Natural killer cell (primary cell): ENCODE measurements at regions not wholly inside any gene's neighbourhood (a gene's known extent, or its start where the extent isn't known, plus 50 kb on each side); places are given as distances from the start of the nearest gene placed in this dataset.

Source experiments
- ATAC-seq, 3 donors: fragments of 150-1000 bp in 2 of 3; fragments of 200-7000 bp in 1 of 3; cut with Tn5 transposase; 1 replicate in 1 of 3; 2 replicates in 2 of 3; pipeline ENCODE4 v1.10.0; 2021; ENCODE audit warnings: mild to moderate bottlenecking in 2 of 3, moderate library complexity in 2 of 3
- DNase-seq, 2 donors: peaks; one replicate each; pipeline versions ENCODE4 v3.0.0 to v3.0.0-alpha.2; 2013 to 2021; ENCODE audit warnings: mixed read lengths in 1 of 2
- H3K27ac ChIP-seq: one replicate; pipeline ENCODE4 v1.5.1; 2013; ENCODE audit warnings: mild to moderate bottlenecking, low read length
- H3K27me3 ChIP-seq: one replicate; pipeline ENCODE4 v1.6.1; 2013; ENCODE audit warnings: low read length; ENCODE audit not compliant: control insufficient read depth, insufficient read depth
- H3K36me3 ChIP-seq: one replicate; pipeline ENCODE4 v1.6.1; 2013; ENCODE audit warnings: low read length; ENCODE audit not compliant: control insufficient read depth, insufficient read depth
- H3K4me1 ChIP-seq: one replicate; pipeline ENCODE4 v1.6.1; 2013; ENCODE audit warnings: low read length; ENCODE audit not compliant: control insufficient read depth, insufficient read depth
- H3K4me3 ChIP-seq: one replicate; pipeline ENCODE4 v1.5.1; 2013; ENCODE audit warnings: low read length
- H3K9me3 ChIP-seq: one replicate; pipeline ENCODE4 v1.6.1; 2013; ENCODE audit warnings: low read length; ENCODE audit not compliant: control insufficient read depth, insufficient read depth
- H3K27ac Mint-ChIP-seq, 2 donors: one replicate each; pipeline ENCODE4 v1.8.0; 2022; ENCODE audit warnings: mild to moderate bottlenecking in 2 of 2, mixed read lengths in 2 of 2, moderate library complexity in 1 of 2
- H3K27me3 Mint-ChIP-seq, 2 donors: one replicate each; pipeline ENCODE4 v1.8.0; 2022; ENCODE audit warnings: low read depth in 2 of 2, mixed read lengths in 2 of 2
- H3K36me3 Mint-ChIP-seq: one replicate; pipeline ENCODE4 v1.8.0; 2022; ENCODE audit warnings: mixed read lengths
- H3K4me1 Mint-ChIP-seq, 2 donors: one replicate each; pipeline ENCODE4 v1.8.0; 2022; ENCODE audit warnings: mixed read lengths in 2 of 2
- H3K4me3 Mint-ChIP-seq: one replicate; pipeline ENCODE4 v1.8.0; 2022; ENCODE audit warnings: mild to moderate bottlenecking, moderate library complexity, mixed read lengths
- H3K9me3 Mint-ChIP-seq, 2 donors: one replicate each; pipeline ENCODE4 v1.8.0; 2022; ENCODE audit warnings: mixed read lengths in 2 of 2
- CTCF ChIP-seq: fragments of 200-600 bp; IDR thresholded peaks from one replicate; pipeline ENCODE4 v1.8.0; 2022; ENCODE audit warnings: antibody characterized with exemption
- WGBS: methylation state at CpG from one replicate; pipeline ENCODE4 v1.1.7; 2013; ENCODE audit warnings: missing lambda C conversion rate; ENCODE audit not compliant: insufficient coverage; 5-methylcytosine and 5-hydroxymethylcytosine counted together
- intact Hi-C: fragments of 100-400 bp; cut with micrococcal nuclease; formaldehyde crosslinking; loops from one replicate; pipeline ENCODE4 v1.14.2; 2022

GRCh38 chr18:45378933-45379332, 236.3 kb upstream of the SLC14A2 start:
- Mint-ChIP-seq H3K27me3 (peaks cover 11 to 20% of the 10 kb centered on the region in 2 donors), H3K4me3 (no peak overlapping the region), H3K4me1 (peaks cover 0 to 13% of the 10 kb centered on the region in 2 donors), H3K9me3 (no peaks in the 10 kb centered on the region), H3K36me3 (no peaks in the 10 kb centered on the region), H3K27ac (no peak overlapping the region)
- intact Hi-C loops, result no loop called here
- no peak for TF ChIP-seq CTCF
- H3K27ac ChIP-seq, result no peak overlapping the region
- H3K27me3 ChIP-seq, result peaks cover under 1% of the 10 kb centered on the region
- H3K9me3 ChIP-seq, result no peaks in the 10 kb centered on the region
- ATAC-seq, result no peak
- WGBS, result 87% methylated on average over 5 of the region's 5 CpGs
- no peaks in the 10 kb centered on the region for H3K4me1 ChIP-seq
- no peak overlapping the region for H3K4me3 ChIP-seq
- DNase-seq, result no peak
- no peaks in the 10 kb centered on the region for H3K36me3 ChIP-seq

GRCh38 chr18:45379903-45380302, 235.4 kb upstream of the SLC14A2 start:
- intact Hi-C loops, result no loop called here
- no peak for DNase-seq
- Mint-ChIP-seq H3K36me3 (no peaks in the 10 kb centered on the region), H3K4me1 (peaks cover 0 to 13% of the 10 kb centered on the region in 2 donors), H3K27ac (no peak overlapping the region), H3K9me3 (no peaks in the 10 kb centered on the region), H3K27me3 (peaks cover 17 to 23% of the 10 kb centered on the region in 2 donors), H3K4me3 (no peak overlapping the region)
- no peak for TF ChIP-seq CTCF
- Histone ChIP-seq H3K4me1 (no peaks in the 10 kb centered on the region), H3K4me3 (no peak overlapping the region), H3K36me3 (no peaks in the 10 kb centered on the region), H3K9me3 (no peaks in the 10 kb centered on the region), H3K27me3 (peaks cover 4% of the 10 kb centered on the region), H3K27ac (no peak overlapping the region)
- ATAC-seq, result no peak
- WGBS, result no CpG with 5 or more reads among the region's 1 CpG

- Histone ChIP-seq H3K9me3 (no peaks in the 10 kb centered on the region), H3K36me3 (no peaks in the 10 kb centered on the region), H3K27me3 (peaks cover 4% of the 10 kb centered on the region), H3K27ac (no peak overlapping the region), H3K4me1 (no peaks in the 10 kb centered on the region), H3K4me3 (no peak overlapping the region)
- Mint-ChIP-seq H3K4me1 (peaks cover 0 to 13% of the 10 kb centered on the region in 2 donors), H3K4me3 (no peak overlapping the region), H3K27ac (no peak overlapping the region), H3K36me3 (no peaks in the 10 kb centered on the region), H3K27me3 (peaks cover 20 to 29% of the 10 kb centered on the region in 2 donors), H3K9me3 (no peaks in the 10 kb centered on the region)
- 10% methylated on average over 1 of the region's 1 CpG for WGBS
- TF ChIP-seq CTCF, result no peak
- intact Hi-C loops, result no loop called here
- DNase-seq (no peak), ATAC-seq (no peak)
Measured at GRCh38 chr18:45381282-45381681, 234.0 kb upstream of the SLC14A2 start.

GRCh38 chr18:45383228-45383627, 232.0 kb upstream of the SLC14A2 start:
- H3K27ac ChIP-seq, result no peak overlapping the region
- peaks cover 0 to 13% of the 10 kb centered on the region in 2 donors for H3K4me1 Mint-ChIP-seq
- H3K4me3 Mint-ChIP-seq, result no peak overlapping the region
- 94% methylated on average over 1 of the region's 1 CpG for WGBS
- ATAC-seq (no peak), DNase-seq (no peak)
- H3K27ac Mint-ChIP-seq, result no peak overlapping the region
- H3K9me3 ChIP-seq, result no peaks in the 10 kb centered on the region
- H3K36me3 Mint-ChIP-seq, result no peaks in the 10 kb centered on the region
- peaks cover 13 to 29% of the 10 kb centered on the region in 2 donors for H3K27me3 Mint-ChIP-seq
- intact Hi-C loops, result no loop called here
- no peaks in the 10 kb centered on the region for H3K4me1 ChIP-seq
- H3K36me3 ChIP-seq, result no peaks in the 10 kb centered on the region
- no peak for TF ChIP-seq CTCF
- no peaks in the 10 kb centered on the region for H3K9me3 Mint-ChIP-seq
- H3K27me3 ChIP-seq, result peaks cover 4% of the 10 kb centered on the region
- H3K4me3 ChIP-seq, result no peak overlapping the region
